ENCODE measurements at regions not wholly inside any gene's neighbourhood (a gene's known extent, or its start where the extent isn't known, plus 50 kb on each side); places are given as distances from the start of the nearest gene placed in this dataset.

- no peak overlapping the region for H3K9ac ChIP-seq (ENCODE audit: low read length)
- no peaks in the 10 kb centered on the region for H3K36me3 ChIP-seq (replicated peaks; ENCODE audit: low read depth, low read length)
- H3K79me2 ChIP-seq (ENCODE audit: low read length): no peaks in the 10 kb centered on the region
- H3K9me3 ChIP-seq (ENCODE audit: insufficient read depth, low read length): no peaks in the 10 kb centered on the region
- peaks cover 6% of the 10 kb centered on the region; the same call in 1 of the 2 replicates for H3K27me3 ChIP-seq (ENCODE audit: low read depth, low read length)
- no peak for TF ChIP-seq CTCF (IDR thresholded peaks at IDR 0.05; ENCODE audit: low read depth, low read length)
- TF ChIP-seq EZH2phosphoT487 (IDR thresholded peaks at IDR 0.05; ENCODE audit: low read depth): no peak
- no peaks in the 10 kb centered on the region for H3K4me1 ChIP-seq (ENCODE audit: low read length)
- no peak overlapping the region for H3K4me2 ChIP-seq (ENCODE audit: low read length)
- H3K27ac ChIP-seq (ENCODE audit: low read length): no peak overlapping the region
- no peak overlapping the region for H3K4me3 ChIP-seq (ENCODE audit: low read length)
- no peaks in the 10 kb centered on the region for H4K20me1 ChIP-seq (ENCODE audit: insufficient read depth, low read length)
- no peak overlapping the region for H2AFZ ChIP-seq (ENCODE audit: low read depth, low read length)
These were observed 67.9 kb upstream of the API5 start for GRCh38 chr11:43243927-43244326.

GRCh38 chr11:43245466-43245865 is 66.3 kb upstream of the API5 start:
- Histone ChIP-seq H3K36me3 (replicated peaks; ENCODE audit: low read depth, low read length) (no peaks in the 10 kb centered on the region), H3K4me2 (ENCODE audit: low read length) (no peak overlapping the region), H3K27ac (ENCODE audit: low read length) (no peak overlapping the region), H4K20me1 (ENCODE audit: insufficient read depth, low read length) (no peaks in the 10 kb centered on the region), H3K4me3 (ENCODE audit: low read length) (no peak overlapping the region), H3K27me3 (ENCODE audit: low read depth, low read length) (peaks cover 4% of the 10 kb centered on the region; the same call in 1 of the 2 replicates), H3K9ac (ENCODE audit: low read length) (no peak overlapping the region), H3K9me3 (ENCODE audit: insufficient read depth, low read length) (no peaks in the 10 kb centered on the region), H2AFZ (ENCODE audit: low read depth, low read length) (no peak overlapping the region), H3K4me1 (ENCODE audit: low read length) (no peaks in the 10 kb centered on the region), H3K79me2 (ENCODE audit: low read length) (no peaks in the 10 kb centered on the region)
- TF ChIP-seq CTCF (IDR thresholded peaks at IDR 0.05; ENCODE audit: low read depth, low read length): no peak
- no peak for TF ChIP-seq EZH2phosphoT487 (IDR thresholded peaks at IDR 0.05; ENCODE audit: low read depth)

GRCh38 chr11:43250309-43250708 is 61.5 kb upstream of the API5 start:
- no peak for TF ChIP-seq CTCF (IDR thresholded peaks at IDR 0.05; ENCODE audit: low read depth, low read length)
- TF ChIP-seq EZH2phosphoT487 (IDR thresholded peaks at IDR 0.05; ENCODE audit: low read depth): no peak
- Histone ChIP-seq H3K9ac (ENCODE audit: low read length) (no peak overlapping the region), H3K79me2 (ENCODE audit: low read length) (no peaks in the 10 kb centered on the region)

GRCh38 chr11:43261775-43262174 is 50.0 kb upstream of the API5 start:
- TF ChIP-seq CTCF (IDR thresholded peaks at IDR 0.05; ENCODE audit: low read depth, low read length): no peak
- TF ChIP-seq EZH2phosphoT487 (IDR thresholded peaks at IDR 0.05; ENCODE audit: low read depth): no peak
- no peaks in the 10 kb centered on the region for H3K36me3 ChIP-seq (replicated peaks; ENCODE audit: low read depth, low read length)
- peak overlapping the region; percentile 26 for H3K4me2 ChIP-seq (ENCODE audit: low read length)

More at GRCh38 chr11:43250309-43250708, 61.5 kb upstream of the API5 start:
- H2AFZ ChIP-seq (ENCODE audit: low read depth, low read length): no peak overlapping the region
- no peak overlapping the region for H3K4me3 ChIP-seq (ENCODE audit: low read length)
- H3K27me3 ChIP-seq (ENCODE audit: low read depth, low read length): peaks cover 2% of the 10 kb centered on the region; the same call in 1 of the 2 replicates
- H3K4me2 ChIP-seq (ENCODE audit: low read length): no peak overlapping the region
- H3K9me3 ChIP-seq (ENCODE audit: insufficient read depth, low read length): no peaks in the 10 kb centered on the region
- H3K36me3 ChIP-seq (replicated peaks; ENCODE audit: low read depth, low read length): no peaks in the 10 kb centered on the region
- no peaks in the 10 kb centered on the region for H4K20me1 ChIP-seq (ENCODE audit: insufficient read depth, low read length)
- H3K4me1 ChIP-seq (ENCODE audit: low read length): no peaks in the 10 kb centered on the region
- H3K27ac ChIP-seq (ENCODE audit: low read length): no peak overlapping the region

More at GRCh38 chr11:43261775-43262174, 50.0 kb upstream of the API5 start:
- H4K20me1 ChIP-seq (ENCODE audit: insufficient read depth, low read length): no peaks in the 10 kb centered on the region
- no peaks in the 10 kb centered on the region for H3K27me3 ChIP-seq (ENCODE audit: low read depth, low read length)
- H3K9ac ChIP-seq (ENCODE audit: low read length): no peak overlapping the region
- no peak overlapping the region for H3K27ac ChIP-seq (ENCODE audit: low read length)
- no peak overlapping the region for H3K4me3 ChIP-seq (ENCODE audit: low read length)
- H2AFZ ChIP-seq (ENCODE audit: low read depth, low read length): no peak overlapping the region
- peaks cover 18% of the 10 kb centered on the region for H3K4me1 ChIP-seq (ENCODE audit: low read length)
- H3K79me2 ChIP-seq (ENCODE audit: low read length): no peaks in the 10 kb centered on the region
- H3K9me3 ChIP-seq (ENCODE audit: insufficient read depth, low read length): no peaks in the 10 kb centered on the region

Measured in OCI-LY3 (cell line).